ENCODE measurements at regions not wholly inside any gene's neighbourhood (a gene's known extent, or its start where the extent isn't known, plus 50 kb on each side); places are given as distances from the start of the nearest gene placed in this dataset.

- no peak overlapping the region for H3K4me2 ChIP-seq (ENCODE audit: insufficient read depth, low read length)
- H4K20me1 ChIP-seq (replicated peaks; ENCODE audit: control insufficient read depth, extremely low read depth, insufficient read depth, low read length), result no peaks in the 10 kb centered on the region
- H2AFZ ChIP-seq (ENCODE audit: low read depth, low read length), result no peak overlapping the region
- no peaks in the 10 kb centered on the region for H3K4me1 ChIP-seq (ENCODE audit: control insufficient read depth, extremely low read depth, insufficient read depth, low read length)
- no peaks in the 10 kb centered on the region for H3K9me1 ChIP-seq (replicated peaks; ENCODE audit: control insufficient read depth, extremely low read depth, insufficient read depth, low read length)
- H3K27ac ChIP-seq (ENCODE audit: insufficient read depth, low read depth, low read length), result no peak overlapping the region
- intact Hi-C loops (cut with micrococcal nuclease) (no loop called here), dilution Hi-C loops (cut with MboI; ENCODE audit: extremely low pct_ligation_motif_present, low sequenced_read_pairs) (no loop called here)
- CTCF ChIA-PET, result no interaction called here
- H3K4me3 ChIP-seq (replicated peaks in 1 of 3; ENCODE audit: insufficient read depth in 1 of 3, low read depth in 1 of 3, low read length in 3 of 3), result no peak overlapping the region
- H3K27me3 ChIP-seq (ENCODE audit: control insufficient read depth in 2 of 2, insufficient read depth in 2 of 2, low read length in 2 of 2), result no peaks in the 10 kb centered on the region
- no TSS peak for BruUV-seq (replicated peaks)
- DNase-seq (ENCODE audit: low read depth, low spot score) (no peak), FAIRE-seq (no peak)
- no peaks in the 10 kb centered on the region for H3K79me2 ChIP-seq (ENCODE audit: control insufficient read depth, insufficient read depth, low read length)
- H3K9me3 ChIP-seq (replicated peaks; ENCODE audit: control insufficient read depth, insufficient read depth, low read length), result no peaks in the 10 kb centered on the region
- no peak overlapping the region for H3K9ac ChIP-seq (replicated peaks; ENCODE audit: extremely low read depth, insufficient read depth, low read length)
- POLR2A ChIA-PET, result no interaction called here
- H3K36me3 ChIP-seq (ENCODE audit: control insufficient read depth in 2 of 2, extremely low read depth in 1 of 2, insufficient read depth in 2 of 2, low read length in 2 of 2), result no peaks in the 10 kb centered on the region
- TF ChIP-seq FOS (IDR thresholded peaks at IDR 0.05; ENCODE audit: borderline replicate concordance, insufficient read depth, low read length) (no peak), POLR2AphosphoS5 (IDR thresholded peaks at IDR 0.05; ENCODE audit: insufficient read depth, low read depth, low read length) (no peak), JUN (IDR thresholded peaks at IDR 0.05; ENCODE audit: borderline replicate concordance, insufficient read depth, insufficient read length, low read depth) (no peak), MYC (IDR thresholded peaks at IDR 0.05; ENCODE audit: low read depth, low read length) (no peak), EZH2 (IDR thresholded peaks at IDR 0.05; ENCODE audit: borderline replicate concordance, low read depth, low read length, severe bottlenecking) (no peak), GATA2 (IDR thresholded peaks at IDR 0.05; ENCODE audit: insufficient read depth, insufficient read length, low read depth, low read length) (no peak), POLR2A (IDR thresholded peaks at IDR 0.05; ENCODE audit: low read depth, low read length) (no peak)
- TF ChIP-seq, protein P1, sequence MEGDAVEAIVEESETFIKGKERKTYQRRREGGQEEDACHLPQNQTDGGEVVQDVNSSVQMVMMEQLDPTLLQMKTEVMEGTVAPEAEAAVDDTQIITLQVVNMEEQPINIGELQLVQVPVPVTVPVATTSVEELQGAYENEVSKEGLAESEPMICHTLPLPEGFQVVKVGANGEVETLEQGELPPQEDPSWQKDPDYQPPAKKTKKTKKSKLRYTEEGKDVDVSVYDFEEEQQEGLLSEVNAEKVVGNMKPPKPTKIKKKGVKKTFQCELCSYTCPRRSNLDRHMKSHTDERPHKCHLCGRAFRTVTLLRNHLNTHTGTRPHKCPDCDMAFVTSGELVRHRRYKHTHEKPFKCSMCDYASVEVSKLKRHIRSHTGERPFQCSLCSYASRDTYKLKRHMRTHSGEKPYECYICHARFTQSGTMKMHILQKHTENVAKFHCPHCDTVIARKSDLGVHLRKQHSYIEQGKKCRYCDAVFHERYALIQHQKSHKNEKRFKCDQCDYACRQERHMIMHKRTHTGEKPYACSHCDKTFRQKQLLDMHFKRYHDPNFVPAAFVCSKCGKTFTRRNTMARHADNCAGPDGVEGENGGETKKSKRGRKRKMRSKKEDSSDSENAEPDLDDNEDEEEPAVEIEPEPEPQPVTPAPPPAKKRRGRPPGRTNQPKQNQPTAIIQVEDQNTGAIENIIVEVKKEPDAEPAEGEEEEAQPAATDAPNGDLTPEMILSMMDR (IDR thresholded peaks at IDR 0.05; ENCODE audit: extremely low read depth in 1 of 2, insufficient read depth in 1 of 2, low read depth in 1 of 2, low read length in 2 of 2), result no peak
- TF ChIP-seq, protein P2, sequence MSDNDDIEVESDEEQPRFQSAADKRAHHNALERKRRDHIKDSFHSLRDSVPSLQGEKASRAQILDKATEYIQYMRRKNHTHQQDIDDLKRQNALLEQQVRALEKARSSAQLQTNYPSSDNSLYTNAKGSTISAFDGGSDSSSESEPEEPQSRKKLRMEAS (IDR thresholded peaks at IDR 0.05; ENCODE audit: insufficient read depth, insufficient read length), result no peak
Observed at GRCh38 chr12:42737398-42737797, 147.9 kb upstream of the PRICKLE1 start.

All from endothelial cell of umbilical vein (primary cell).